ENCODE measurements at regions not wholly inside any gene's neighbourhood (a gene's known extent, or its start where the extent isn't known, plus 50 kb on each side); places are given as distances from the start of the nearest gene placed in this dataset.
"Not testable (repeated sequence)": the region's sequence is repeated elsewhere in the genome, so short reads cannot be mapped to it uniquely, and the experiment has no call there.

GRCh38 chr2:125405816-125406215 is 1250.1 kb upstream of the GYPC start:
- H3K27ac ChIP-seq, result no peak overlapping the region
- TF ChIP-seq CTCF (conservative IDR thresholded peaks at IDR 0.05), result no peak

GRCh38 chr2:125408874-125409538 is 1247.0 kb upstream of the GYPC start:
- H3K27ac ChIP-seq, result no peak overlapping the region

GRCh38 chr2:125418483-125418882 is 1237.5 kb upstream of the GYPC start:
- no peak for TF ChIP-seq CTCF (conservative IDR thresholded peaks at IDR 0.05)
- no peak overlapping the region for H3K27ac ChIP-seq

More at GRCh38 chr2:125408874-125409538, 1247.0 kb upstream of the GYPC start:
- TF ChIP-seq CTCF (conservative IDR thresholded peaks at IDR 0.05), result no peak

GRCh38 chr2:125422198-125422770 is 1233.7 kb upstream of the GYPC start:
- not testable (repeated sequence) for H3K27ac ChIP-seq

- no peak for TF ChIP-seq CTCF (conservative IDR thresholded peaks at IDR 0.05)
- no peak overlapping the region for H3K27ac ChIP-seq
These were observed 1231.6 kb upstream of the GYPC start for GRCh38 chr2:125424266-125424785.

- no peak overlapping the region for H3K27ac ChIP-seq
- no peak for TF ChIP-seq CTCF (conservative IDR thresholded peaks at IDR 0.05)
These were observed 1228.1 kb upstream of the GYPC start for GRCh38 chr2:125427721-125428315.

GRCh38 chr2:125444106-125444505 is 1211.9 kb upstream of the GYPC start:
- no peak for TF ChIP-seq CTCF (conservative IDR thresholded peaks at IDR 0.05)
- no peak overlapping the region for H3K27ac ChIP-seq

- no peak overlapping the region for H3K27ac ChIP-seq
- TF ChIP-seq CTCF (conservative IDR thresholded peaks at IDR 0.05), result no peak
These were observed 1210.5 kb upstream of the GYPC start for GRCh38 chr2:125445495-125445894.
